Mesothelial cell of epicardium (in vitro differentiated cells): ENCODE measurements at regions not wholly inside any gene's neighbourhood (a gene's known extent, or its start where the extent isn't known, plus 50 kb on each side); places are given as distances from the start of the nearest gene placed in this dataset.

Experiments used
- DNase-seq, 2 experiments: peaks; one replicate each; pipeline ENCODE4 v3.0.0; 2021; ENCODE audit warnings: low spot score in 2 of 2; ENCODE audit not compliant: unreplicated experiment in 2 of 2
- H3K27ac Mint-ChIP-seq: 2 replicates; pipeline ENCODE4 v1.8.0; 2021; ENCODE audit warnings: mixed read lengths
- H3K27me3 Mint-ChIP-seq: 2 replicates; pipeline ENCODE4 v1.8.0; 2021; ENCODE audit warnings: low read depth, mixed read lengths
- H3K36me3 Mint-ChIP-seq: 2 replicates; pipeline ENCODE4 v1.8.0; 2021; ENCODE audit warnings: mixed read lengths
- H3K4me1 Mint-ChIP-seq: 2 replicates; pipeline ENCODE4 v1.8.0; 2021; ENCODE audit warnings: mixed read lengths
- H3K4me3 Mint-ChIP-seq: 2 replicates; pipeline ENCODE4 v1.8.0; 2021; ENCODE audit warnings: mild to moderate bottlenecking, moderate library complexity, mixed read lengths
- H3K9me3 Mint-ChIP-seq: 2 replicates; pipeline ENCODE4 v1.8.0; 2021; ENCODE audit warnings: mixed read lengths
- TF ChIP-seq, protein P1 (sequence below): fragments of 200-600 bp; sonication (generic); IDR thresholded peaks from one replicate; pipeline ENCODE4 v1.5.0; 2021; ENCODE audit warnings: antibody characterized with exemption; ENCODE audit not compliant: unreplicated experiment

DNA sequence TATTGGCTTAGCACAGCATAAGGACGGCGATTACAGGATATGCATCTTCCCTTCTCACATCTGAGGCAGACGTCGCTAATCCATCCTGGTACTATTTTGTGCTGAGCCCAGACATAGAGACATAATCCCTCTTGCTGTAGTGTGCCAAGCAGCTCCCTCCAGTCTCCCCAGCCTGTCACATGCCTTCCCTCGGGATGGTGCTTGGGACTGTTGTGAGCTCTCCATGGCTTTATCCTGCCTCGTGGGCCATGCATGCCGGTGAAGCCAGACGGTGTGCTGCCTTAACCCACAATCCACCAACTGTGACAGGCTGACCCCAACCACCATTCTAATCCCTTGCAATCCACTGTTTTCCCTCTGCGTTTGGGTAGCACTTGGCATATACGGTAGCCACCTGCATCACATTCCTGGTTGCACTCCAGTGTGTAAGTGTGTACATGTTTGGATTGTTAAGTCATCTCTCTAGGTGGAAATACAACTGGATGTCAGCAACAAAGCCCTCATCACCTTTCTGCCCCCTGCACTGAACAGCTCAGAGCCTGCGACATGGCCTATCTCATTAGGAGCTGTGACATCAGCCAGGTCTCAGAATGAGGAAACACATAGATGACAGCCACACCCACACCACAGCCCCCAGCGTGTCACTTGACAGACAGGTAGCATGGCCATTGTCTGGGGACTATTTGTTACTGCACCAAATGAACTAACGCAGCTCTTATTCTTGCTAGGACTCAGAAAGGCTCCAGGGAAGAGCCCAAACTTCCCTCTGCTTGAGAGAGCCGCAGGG lies 374.8 kb upstream of the CDH4 start:
- Mint-ChIP-seq H3K36me3 (no peaks in the 10 kb centered on the region), H3K27ac (no peak overlapping the region), H3K9me3 (no peaks in the 10 kb centered on the region), H3K4me3 (no peak overlapping the region), H3K27me3 (peaks cover 11% of the 10 kb centered on the region), H3K4me1 (no peaks in the 10 kb centered on the region)
- TF ChIP-seq, protein P1, sequence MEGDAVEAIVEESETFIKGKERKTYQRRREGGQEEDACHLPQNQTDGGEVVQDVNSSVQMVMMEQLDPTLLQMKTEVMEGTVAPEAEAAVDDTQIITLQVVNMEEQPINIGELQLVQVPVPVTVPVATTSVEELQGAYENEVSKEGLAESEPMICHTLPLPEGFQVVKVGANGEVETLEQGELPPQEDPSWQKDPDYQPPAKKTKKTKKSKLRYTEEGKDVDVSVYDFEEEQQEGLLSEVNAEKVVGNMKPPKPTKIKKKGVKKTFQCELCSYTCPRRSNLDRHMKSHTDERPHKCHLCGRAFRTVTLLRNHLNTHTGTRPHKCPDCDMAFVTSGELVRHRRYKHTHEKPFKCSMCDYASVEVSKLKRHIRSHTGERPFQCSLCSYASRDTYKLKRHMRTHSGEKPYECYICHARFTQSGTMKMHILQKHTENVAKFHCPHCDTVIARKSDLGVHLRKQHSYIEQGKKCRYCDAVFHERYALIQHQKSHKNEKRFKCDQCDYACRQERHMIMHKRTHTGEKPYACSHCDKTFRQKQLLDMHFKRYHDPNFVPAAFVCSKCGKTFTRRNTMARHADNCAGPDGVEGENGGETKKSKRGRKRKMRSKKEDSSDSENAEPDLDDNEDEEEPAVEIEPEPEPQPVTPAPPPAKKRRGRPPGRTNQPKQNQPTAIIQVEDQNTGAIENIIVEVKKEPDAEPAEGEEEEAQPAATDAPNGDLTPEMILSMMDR: no peak
- no peak for DNase-seq

DNA sequence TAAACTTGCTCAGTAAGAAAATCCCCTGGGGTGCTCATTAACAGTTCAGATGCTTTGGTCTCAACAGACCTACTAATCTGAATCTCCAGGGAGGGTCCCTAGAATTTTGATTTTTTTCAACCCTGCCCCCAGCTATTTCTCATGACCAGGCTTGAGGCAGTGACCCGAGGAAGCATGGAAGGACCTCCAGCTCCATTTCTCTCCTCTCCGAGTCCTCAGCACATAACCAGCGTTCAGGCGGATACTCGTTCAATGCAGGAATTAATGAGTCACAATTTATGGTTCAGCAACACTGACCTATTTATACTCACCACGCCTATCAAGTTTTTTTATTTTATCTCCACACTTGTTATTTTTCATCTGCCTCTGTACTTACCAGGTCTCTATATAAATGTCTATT lies 369.2 kb upstream of the CDH4 start:
- no peaks in the 10 kb centered on the region for H3K4me1 Mint-ChIP-seq
- no peak overlapping the region for H3K4me3 Mint-ChIP-seq
- TF ChIP-seq, protein P1: no peak
- no peaks in the 10 kb centered on the region for H3K9me3 Mint-ChIP-seq
- DNase-seq: no peak
- no peaks in the 10 kb centered on the region for H3K36me3 Mint-ChIP-seq
- no peak overlapping the region for H3K27ac Mint-ChIP-seq
- H3K27me3 Mint-ChIP-seq: peaks cover 9% of the 10 kb centered on the region

DNA sequence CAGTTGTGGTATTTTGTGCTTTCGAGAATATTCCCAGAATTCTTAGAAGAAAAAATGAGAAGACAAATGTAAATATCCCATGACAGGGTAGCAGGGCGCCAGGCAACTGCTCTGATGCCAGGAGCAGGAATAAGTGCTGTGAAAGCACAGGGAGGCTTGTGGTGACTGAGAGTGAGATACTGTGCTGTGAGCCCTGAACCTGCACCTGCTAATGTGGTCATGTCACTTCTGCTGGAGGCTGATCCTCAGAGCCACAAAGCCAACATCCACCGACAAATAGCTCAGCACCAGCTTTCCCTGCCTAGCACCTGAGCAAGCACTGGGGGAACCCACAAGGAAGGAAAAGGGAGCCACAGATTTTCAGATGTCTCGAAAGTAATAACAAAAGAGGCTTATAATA lies 368.6 kb upstream of the CDH4 start:
- TF ChIP-seq, protein P1: no peak
- H3K27me3 Mint-ChIP-seq: peaks cover 6% of the 10 kb centered on the region
- DNase-seq: no peak
- H3K9me3 Mint-ChIP-seq: no peaks in the 10 kb centered on the region
- H3K4me1 Mint-ChIP-seq: no peaks in the 10 kb centered on the region
- no peak overlapping the region for H3K4me3 Mint-ChIP-seq
- no peaks in the 10 kb centered on the region for H3K36me3 Mint-ChIP-seq
- no peak overlapping the region for H3K27ac Mint-ChIP-seq

DNA sequence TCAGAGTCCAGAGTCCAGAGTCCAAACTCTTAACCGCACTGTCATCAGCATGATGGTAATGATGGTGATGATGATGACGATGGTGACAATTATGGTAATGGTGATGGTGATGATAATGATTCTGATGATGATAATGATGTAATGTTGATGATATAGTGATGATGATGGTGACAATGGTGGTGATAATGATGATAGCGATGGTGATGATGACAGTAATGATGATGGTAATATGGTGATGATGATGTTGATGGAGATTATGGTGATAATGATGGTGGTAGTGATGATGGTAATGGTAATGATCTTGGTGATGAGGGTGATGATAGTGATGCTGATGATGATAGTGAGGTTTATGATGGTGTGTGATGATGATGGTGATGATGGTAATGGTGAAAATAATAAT lies 367.8 kb upstream of the CDH4 start:
- Mint-ChIP-seq H3K4me1 (no peaks in the 10 kb centered on the region), H3K4me3 (no peak overlapping the region), H3K9me3 (no peaks in the 10 kb centered on the region), H3K36me3 (no peaks in the 10 kb centered on the region), H3K27ac (no peak overlapping the region), H3K27me3 (no peaks in the 10 kb centered on the region)
- TF ChIP-seq, protein P1: no peak
- DNase-seq: no peak

DNA sequence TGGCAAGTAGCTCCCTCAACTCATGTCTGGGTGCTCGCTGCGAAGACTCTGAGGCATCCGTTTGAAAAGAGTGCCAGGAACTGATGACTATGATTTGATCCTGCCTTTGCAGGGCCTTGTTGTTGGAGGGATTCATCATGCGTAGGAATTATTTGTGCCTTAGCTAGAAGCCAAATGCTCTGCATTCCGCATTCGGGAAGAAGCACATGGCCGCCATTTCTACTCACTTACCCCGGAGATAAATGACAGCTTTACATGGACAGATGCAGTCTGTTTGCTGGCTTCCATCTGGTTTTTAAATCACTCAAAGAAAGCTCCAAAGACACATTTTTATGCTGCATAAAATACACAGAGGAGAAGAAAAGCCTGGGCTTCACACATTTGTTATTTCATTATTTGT lies 363.3 kb upstream of the CDH4 start:
- H3K27me3 Mint-ChIP-seq: no peaks in the 10 kb centered on the region

More for the DNA sequence above, 363.3 kb upstream of the CDH4 start:
- TF ChIP-seq, protein P1: no peak
- no peaks in the 10 kb centered on the region for H3K36me3 Mint-ChIP-seq
- H3K4me3 Mint-ChIP-seq: no peak overlapping the region
- H3K27ac Mint-ChIP-seq: no peak overlapping the region
- H3K4me1 Mint-ChIP-seq: no peaks in the 10 kb centered on the region
- peaks cover 4% of the 10 kb centered on the region for H3K9me3 Mint-ChIP-seq
- no peak for DNase-seq
